ENCODE measurements at regions not wholly inside any gene's neighbourhood (a gene's known extent, or its start where the extent isn't known, plus 50 kb on each side); places are given as distances from the start of the nearest gene placed in this dataset.
A peak's percentile ranks its signal among the peaks of the same experiment; 100 is the strongest.

GRCh38 chr17:54153423-54153822 is 330.7 kb downstream of the KIF2B start:
- Histone ChIP-seq H3K4me1 (no peaks in the 10 kb centered on the region), H3K4me3 (no peak overlapping the region), H3K9me3 (no peaks in the 10 kb centered on the region), H3K36me3 (no peaks in the 10 kb centered on the region), H3K27ac (no peak overlapping the region), H3K27me3 (no peaks in the 10 kb centered on the region)
- no peak for DNase-seq
- intact Hi-C loops (cut with DNase I) = no loop called here
- 54 to 72% methylated on average over 1 of the region's 1 CpG for WGBS, 2 donors
- TF ChIP-seq CTCF (IDR thresholded peaks at IDR 0.05) = no peak
- no peak for TF ChIP-seq POLR2A (IDR thresholded peaks at IDR 0.05)

DNA sequence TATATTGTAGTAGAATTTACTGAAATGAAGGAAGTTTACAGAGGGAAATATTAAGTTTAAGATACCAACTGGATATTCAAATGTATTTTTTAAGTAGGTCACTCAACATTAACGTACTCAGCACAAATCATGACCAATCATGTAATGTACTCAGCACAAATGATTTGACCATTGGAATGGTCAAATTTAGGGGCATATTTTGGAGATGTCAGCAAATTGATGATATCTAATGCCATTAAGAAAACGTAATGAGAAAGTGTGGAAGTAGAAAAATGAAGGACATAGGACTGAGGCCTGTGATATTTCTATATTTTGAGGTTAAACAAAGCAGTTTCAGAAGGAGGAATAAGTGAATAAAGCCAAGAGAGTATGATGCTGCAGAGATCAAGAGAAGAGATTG is 334.8 kb downstream of the KIF2B start:
- Histone ChIP-seq H3K27ac (no peak overlapping the region), H3K36me3 (no peaks in the 10 kb centered on the region), H3K4me3 (no peak overlapping the region), H3K4me1 (no peaks in the 10 kb centered on the region), H3K9me3 (no peaks in the 10 kb centered on the region), H3K27me3 (no peaks in the 10 kb centered on the region)
- intact Hi-C loops (cut with DNase I) = no loop called here
- TF ChIP-seq CTCF (IDR thresholded peaks at IDR 0.05) = no peak
- TF ChIP-seq POLR2A (IDR thresholded peaks at IDR 0.05) = no peak
- 52 to 71% methylated on average over 2 of the region's 2 CpGs for WGBS, 2 donors
- no peak for DNase-seq

GRCh38 chr17:54172096-54172984 is 349.6 kb downstream of the KIF2B start:
- no peaks in the 10 kb centered on the region for H3K4me1 ChIP-seq
- no peaks in the 10 kb centered on the region for H3K27me3 ChIP-seq
- no peak for DNase-seq
- H3K4me3 ChIP-seq = no peak overlapping the region
- TF ChIP-seq CTCF (IDR thresholded peaks at IDR 0.05) = peak; percentile 22 to 60 (median 40)
- TF ChIP-seq POLR2A (IDR thresholded peaks at IDR 0.05) = no peak
- 2 to 21% methylated on average over 3 of the region's 3 CpGs for WGBS, 2 donors
- intact Hi-C loops (cut with DNase I) = no loop called here
- H3K27ac ChIP-seq = no peak overlapping the region
- no peaks in the 10 kb centered on the region for H3K9me3 ChIP-seq
- no peaks in the 10 kb centered on the region for H3K36me3 ChIP-seq

DNA sequence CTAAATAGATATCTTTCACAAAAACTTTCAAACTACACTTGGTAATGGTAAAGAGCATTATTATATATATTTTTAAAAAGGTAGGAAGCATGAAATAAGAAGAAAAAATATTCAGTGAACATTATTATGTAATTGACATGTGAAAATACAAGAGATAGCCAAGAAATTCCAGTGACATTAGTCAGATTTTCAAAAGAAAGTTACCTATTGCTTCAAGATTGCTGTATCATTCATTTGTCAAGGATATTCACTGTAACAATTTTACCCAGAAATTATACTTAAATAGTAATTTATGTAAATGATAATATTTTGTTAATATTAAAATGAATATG is 350.2 kb downstream of the KIF2B start:
- Histone ChIP-seq H3K27me3 (no peaks in the 10 kb centered on the region), H3K4me3 (no peak overlapping the region), H3K9me3 (no peaks in the 10 kb centered on the region), H3K4me1 (no peaks in the 10 kb centered on the region), H3K36me3 (no peaks in the 10 kb centered on the region), H3K27ac (no peak overlapping the region)
- intact Hi-C loops (cut with DNase I) = no loop called here
- no peak for TF ChIP-seq POLR2A (IDR thresholded peaks at IDR 0.05)
- no peak for DNase-seq

- intact Hi-C loops (cut with DNase I) = no loop called here
- Histone ChIP-seq H3K27me3 (no peaks in the 10 kb centered on the region), H3K36me3 (no peaks in the 10 kb centered on the region), H3K4me1 (no peaks in the 10 kb centered on the region), H3K4me3 (no peak overlapping the region), H3K27ac (no peak overlapping the region), H3K9me3 (no peaks in the 10 kb centered on the region)
- no peak for TF ChIP-seq CTCF (IDR thresholded peaks at IDR 0.05)
- no peak for TF ChIP-seq POLR2A (IDR thresholded peaks at IDR 0.05)
- DNase-seq = no peak
- WGBS, 2 donors = 50 to 60% methylated on average over 4 of the region's 4 CpGs
Measured at GRCh38 chr17:54177606-54178308, 355.0 kb downstream of the KIF2B start.

Measured in esophagus squamous epithelium (tissue), 5 donors.